ENCODE measurements at regions not wholly inside any gene's neighbourhood (a gene's known extent, or its start where the extent isn't known, plus 50 kb on each side); places are given as distances from the start of the nearest gene placed in this dataset.

DNA sequence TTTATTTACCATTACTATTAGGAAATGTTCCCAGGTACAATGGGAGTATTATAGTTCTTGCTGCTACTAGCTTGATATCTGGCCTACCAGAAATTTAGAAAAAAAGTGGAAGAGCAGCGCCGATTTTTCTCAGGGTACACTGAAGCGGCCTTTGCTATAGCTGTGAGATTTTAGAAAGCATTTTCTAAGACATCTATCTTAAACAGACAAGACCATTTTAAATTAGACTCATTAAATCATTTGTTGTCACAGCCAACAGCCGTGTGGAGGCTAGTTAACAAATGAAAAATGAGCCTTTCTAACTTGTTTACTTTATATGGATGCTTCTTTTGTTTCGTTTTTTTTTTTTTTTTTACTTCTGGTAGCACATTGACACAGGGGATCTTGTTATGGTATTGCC, 183.2 kb upstream of the ZRANB2 start:
- no peak for DNase-seq

DNA sequence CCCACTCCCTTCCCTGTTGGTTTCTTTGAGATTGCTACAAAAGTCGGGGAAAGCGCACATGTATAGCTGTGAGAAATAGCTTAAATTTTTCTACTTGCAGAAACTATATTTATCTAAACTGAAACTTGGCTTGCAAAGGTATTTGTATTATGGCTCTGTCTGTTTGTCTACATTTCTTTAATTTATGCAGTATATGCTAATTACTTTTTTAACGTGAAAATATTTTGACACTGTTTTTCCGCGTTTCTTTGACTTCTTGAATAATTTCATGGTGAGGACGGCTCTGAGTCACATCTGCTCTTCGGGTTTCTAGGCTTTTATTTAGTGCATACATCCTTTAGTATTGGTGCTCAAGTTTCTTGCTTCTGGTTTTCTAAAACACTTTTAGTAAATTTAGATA, 182.1 kb upstream of the ZRANB2 start:
- DNase-seq = no peak

DNA sequence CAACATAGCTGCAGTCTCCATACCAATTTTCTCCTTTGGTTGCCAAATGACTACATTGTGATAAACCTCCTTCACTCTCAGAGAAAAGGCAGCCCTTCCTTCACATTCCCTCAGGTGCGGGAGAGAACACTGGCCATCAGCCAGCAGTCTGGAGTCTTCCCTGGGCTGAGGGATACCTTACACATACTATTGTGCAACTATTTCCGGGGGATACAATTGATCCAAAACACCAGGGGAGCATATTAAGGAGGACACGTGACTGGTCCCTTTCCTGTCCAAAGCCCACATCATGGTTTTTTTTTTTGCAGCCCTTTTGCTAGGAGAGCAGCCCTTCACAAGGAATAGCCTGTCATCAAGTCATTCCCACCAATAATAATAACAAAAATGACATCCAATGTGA, 172.1 kb upstream of the ZRANB2 start:
- DNase-seq = no peak

DNA sequence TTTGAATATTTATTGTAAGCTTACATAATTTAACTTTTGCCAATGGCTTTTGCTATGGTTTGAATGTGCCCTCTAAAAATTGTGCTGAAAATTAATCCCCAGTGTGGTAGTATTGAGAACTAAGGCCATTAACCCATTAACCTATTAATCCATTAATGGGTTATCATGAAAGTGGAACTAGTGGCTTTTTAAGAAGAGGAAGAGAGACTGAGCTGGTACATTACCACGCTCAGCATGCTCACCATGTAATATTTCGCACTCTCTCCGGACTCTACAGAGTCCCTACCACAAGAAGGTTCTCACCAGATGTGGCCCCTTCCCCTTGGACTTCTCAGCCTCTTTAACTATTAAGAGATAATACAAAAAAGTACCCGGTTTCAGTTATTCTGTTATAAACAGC, 164.4 kb upstream of the ZRANB2 start:
- DNase-seq = no peak

DNA sequence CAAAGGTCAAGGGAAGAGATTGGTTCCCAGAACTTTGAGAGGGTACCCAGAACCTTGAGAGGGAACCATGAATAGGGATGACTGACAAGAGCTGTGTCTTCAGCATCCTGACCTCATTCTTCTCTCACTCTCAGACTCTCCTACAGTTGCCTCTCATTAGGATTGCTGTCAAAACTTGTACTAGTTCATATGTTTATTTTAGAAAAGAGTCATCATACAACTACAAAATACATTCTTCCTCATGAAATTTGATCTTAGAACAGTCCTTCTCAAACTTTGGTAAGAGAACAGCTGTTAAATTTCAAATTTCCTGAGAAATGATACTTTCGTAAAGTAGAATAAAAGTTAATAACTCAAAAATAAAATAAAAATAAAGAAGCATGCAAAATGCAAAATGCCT, 161.4 kb upstream of the ZRANB2 start:
- no peak for DNase-seq

DNA sequence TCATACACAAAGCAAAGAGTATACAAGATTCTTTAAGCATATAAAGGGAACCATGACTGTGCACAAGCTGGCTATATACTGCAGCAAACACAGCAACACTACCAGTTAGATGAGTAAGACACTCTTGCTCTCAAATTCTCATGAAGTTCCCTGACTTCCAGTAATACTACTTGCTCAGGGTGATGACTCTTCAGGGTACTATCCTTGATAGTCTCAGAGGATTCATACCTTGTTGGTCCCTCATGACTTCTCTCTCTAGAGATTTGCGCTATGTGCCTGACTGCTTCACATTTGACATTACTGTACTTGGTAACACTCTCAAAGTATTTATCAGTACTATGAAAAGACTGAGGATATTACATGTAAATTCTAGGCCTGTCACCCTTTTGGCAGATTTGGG, 159.8 kb upstream of the ZRANB2 start:
- DNase-seq = peak; percentile 7

DNA sequence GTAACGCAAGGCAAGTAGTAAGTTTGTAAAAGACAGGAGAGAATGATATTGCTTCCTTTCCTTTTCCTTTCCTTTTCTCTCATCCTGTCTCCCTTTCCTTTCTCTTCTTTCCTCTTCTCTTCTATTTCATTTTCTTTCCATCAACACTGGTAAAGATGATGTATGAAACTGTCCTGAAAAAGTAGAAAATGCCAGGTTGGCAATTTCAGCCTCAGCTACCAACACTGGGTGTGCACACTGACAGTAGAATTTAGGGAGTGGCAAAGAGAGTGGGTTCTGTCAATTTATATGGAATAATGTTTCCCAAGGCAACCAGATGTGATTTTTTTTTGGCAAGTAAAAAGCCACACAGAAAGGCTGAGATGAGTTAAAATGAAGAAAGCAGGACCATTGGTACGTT, 155.7 kb upstream of the ZRANB2 start:
- DNase-seq = no peak

DNA sequence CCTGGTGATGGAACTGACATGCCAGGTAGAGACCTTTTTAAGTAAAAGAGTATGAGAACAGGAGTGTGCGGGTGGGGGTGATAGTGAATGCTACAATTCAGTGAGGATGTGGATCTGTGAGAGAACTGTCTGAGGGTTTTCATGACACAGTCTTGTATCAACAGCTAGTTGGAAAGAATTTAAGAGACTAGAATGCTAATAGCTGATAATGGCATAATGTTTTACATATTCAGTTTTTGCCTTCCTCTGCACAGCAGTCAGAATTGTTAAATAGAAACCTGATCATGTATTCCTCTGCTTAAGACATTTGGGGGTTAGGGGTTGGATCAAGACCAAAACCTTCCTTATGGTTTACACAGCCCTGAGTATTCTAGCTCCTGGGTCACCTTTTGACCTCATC, 152.8 kb upstream of the ZRANB2 start:
- no peak for DNase-seq

DNA sequence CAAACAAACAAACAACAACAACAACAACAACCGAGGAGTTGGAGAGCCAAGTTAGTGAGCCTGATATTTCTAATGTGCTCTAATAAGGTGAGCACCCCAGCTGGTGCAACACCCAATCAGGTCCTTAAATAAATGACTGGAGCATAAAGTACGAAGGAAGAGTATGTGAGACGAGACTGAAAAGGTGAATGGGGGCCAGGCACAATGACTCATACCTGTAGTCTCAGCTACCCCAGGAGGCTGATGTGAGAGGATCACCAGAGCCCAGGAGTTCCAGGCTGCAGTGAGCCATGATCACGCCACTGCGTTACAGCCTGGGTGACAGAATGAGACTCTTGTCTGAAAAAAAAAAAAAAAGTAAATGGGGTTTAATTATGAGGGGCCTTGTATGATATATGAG, 152.0 kb upstream of the ZRANB2 start:
- DNase-seq = no peak

DNA sequence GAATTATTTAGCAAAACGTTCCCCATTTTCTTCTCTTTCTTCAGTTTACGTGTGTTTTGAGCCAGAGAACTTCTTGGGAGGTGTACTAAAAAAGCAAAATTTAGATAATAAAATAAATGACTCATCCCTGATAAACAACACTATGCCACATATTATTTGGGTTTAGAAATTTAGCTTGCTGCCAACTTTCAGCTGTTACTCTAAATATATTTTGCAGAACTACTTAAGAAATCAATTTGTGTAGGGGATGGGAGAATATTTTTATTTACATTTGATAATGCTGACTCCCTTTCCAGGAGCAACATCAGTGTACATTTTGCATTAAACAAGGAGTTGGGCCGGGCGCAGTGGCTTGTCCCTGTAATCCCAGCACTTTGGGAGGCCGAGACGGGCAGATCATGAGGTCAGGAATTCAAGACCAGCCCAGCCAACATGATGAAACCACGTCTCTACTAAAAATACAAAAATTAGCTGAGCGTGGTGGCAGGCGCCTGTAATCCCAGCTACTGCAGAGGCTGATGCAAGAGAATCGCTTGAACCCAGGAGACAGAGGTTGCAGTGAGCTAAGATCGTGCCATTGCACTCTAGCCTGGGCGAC, 151.4 kb upstream of the ZRANB2 start:
- DNase-seq = no peak

DNA sequence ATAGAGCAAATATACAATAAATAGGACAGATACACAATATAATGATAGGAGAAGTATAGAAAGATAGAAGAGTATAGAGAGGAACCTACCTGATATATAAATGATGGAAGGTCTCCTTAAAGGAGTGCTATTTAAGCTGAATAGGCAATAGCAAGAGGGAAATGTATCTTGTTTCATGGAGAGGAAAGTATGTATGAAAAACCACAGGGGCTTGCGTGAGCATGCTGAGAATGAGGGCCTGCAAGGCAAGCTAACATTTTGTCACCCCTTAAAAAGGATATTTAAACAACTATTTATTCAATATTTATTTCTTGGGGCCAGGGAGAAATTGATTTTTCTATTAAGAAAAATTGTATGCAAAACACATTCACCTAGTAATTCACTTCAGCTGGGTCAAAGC, 150.9 kb upstream of the ZRANB2 start:
- DNase-seq = peak; percentile 16

DNA sequence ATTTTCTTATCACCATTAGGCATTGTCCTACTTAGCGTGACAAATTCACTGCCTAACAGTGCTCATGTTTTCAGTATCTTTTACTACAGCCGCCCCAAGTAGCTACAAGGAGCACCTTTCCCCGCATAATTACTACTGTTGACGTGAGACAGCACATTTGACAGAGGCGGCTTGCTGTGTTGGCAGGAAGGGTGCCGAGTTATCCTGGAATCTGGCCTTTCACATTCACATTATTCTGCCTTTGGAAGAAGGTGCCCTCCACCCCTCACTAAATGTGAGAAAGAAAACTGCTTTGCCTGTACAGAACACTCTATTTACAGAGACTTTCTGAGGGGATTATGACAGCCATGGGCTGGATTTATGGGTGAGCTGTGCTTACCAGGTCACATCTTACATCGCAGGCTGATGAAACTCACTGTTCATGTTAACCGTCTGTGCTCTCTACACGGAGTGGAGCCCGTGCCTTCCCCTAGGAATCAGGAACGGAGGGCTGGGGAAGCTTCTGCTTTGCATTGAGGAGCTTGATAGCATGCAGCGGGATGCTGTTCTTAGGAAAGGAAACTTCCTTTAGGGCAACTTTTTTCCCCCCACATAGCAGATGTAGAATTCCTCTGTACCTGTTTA, 148.0 kb upstream of the ZRANB2 start:
- peak; percentile 17 for DNase-seq

DNA sequence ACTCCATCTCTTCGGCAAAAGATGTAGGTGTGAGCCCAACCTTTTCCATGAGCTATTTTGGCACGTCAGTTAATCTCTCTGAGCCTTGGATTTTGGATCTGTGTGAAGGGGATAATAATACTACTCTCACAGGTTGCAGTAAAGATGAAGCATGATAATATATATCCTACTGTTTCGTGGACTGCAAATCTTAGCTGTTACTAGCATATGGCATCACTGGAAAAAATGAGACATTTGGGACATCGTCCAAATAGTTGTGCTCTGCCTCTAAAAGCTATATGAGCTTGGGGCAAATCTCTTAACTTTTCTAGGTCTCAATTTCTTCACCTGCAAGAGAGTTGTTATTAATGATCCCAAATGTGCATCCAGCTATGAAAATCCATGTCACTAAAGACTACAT, 147.4 kb upstream of the ZRANB2 start:
- DNase-seq = peak; percentile 22

DNA sequence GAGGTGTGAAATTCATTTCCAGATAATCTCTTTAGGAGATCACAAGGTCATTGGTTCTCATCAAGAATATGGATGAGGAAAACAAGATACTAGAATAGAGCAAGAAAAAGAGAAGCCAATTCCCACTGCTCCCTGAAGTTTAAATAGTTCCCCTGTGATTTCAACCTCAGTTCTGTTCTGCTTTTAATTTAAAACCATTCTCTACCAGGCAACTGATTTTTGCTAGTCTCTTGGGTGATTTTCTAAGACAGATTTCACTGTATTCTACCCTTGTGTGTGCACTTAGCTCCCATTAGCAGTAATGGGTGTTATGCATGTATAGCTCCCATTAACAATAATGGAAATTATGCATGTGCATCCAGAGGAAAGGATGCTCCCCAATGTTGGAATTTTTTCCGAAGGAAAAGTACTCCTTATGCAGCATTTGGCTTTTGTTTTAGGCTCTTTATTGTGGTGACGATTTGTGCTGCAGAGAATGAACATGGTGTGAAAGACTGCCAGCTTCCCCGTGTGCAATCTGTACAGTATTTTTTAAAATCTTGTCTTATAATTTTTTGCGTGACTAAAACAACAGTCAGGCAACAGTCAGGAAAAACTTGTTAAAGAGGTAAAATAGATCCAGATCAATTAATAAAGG, 144.0 kb upstream of the ZRANB2 start:
- no peak for DNase-seq

DNA sequence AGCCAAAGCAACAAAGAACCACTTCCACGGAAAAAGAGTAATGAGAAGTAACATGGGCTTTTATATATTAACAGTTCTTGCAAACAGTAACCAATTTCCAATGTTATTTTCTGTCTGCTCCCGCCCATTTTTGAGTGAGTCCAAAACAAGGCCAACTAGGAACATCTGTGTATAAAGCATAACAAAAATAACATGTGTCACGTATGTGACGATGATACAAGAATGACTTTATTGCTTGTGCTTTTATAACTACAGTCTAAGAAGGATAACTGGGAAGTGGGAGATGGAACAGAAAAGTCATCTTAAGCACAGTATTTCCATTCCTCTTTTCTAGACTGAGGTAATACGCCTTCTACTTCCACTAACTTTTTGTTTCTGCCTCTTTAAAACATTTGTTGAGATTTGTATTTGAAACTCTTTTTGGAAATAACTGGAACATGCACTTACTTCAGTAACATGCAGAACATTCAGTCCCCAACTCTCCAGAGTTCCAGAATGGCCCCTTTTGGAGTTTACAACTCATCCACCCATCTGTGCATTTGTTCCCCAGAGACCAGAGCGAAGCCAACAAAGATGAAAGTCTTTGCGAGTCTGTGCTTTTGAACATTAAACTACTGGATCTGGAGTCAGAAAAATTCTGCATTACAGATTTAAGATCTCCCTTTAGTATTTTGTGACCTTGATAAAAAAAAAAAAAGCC, 143.0 kb upstream of the ZRANB2 start:
- no peak for DNase-seq

DNA sequence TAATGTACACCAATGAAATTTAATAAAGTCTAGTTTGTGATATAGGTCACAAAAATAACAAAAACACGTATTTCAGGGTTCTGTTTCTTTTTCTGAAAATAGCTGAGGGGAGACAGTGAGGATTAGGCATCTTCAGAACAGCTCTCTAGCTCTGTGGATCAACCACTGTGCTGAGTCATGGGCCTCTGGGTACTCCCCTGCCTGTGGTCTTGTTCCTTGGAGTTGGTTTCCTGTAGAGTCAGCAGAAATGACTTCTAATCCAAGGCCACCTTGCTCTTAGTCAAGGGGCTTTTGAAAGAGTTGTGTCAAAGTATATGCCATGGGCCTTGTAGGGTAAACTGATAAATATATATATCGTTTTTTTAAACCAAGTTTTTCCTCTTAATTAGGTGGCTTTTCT, 141.8 kb upstream of the ZRANB2 start:
- peak; percentile 8 for DNase-seq

DNA sequence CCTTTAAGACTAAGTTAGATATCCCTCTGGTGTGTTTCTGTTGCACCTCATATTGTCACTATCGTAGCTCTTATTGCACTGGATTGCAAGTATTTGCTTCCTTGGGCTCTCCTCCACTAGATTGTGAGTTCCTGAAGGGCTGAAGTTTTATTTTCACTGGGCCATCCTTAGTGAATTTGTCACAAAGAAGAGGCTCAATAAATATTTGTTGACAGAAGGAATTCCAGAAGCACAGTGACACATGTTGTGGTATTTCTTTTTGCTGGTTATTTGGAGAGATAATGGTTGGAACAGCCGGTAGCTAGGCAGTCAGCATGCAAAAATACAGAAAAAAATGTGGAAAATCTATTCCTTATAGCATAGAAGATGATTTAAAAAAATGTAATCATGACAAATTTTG, 129.9 kb upstream of the ZRANB2 start:
- DNase-seq = no peak

DNA sequence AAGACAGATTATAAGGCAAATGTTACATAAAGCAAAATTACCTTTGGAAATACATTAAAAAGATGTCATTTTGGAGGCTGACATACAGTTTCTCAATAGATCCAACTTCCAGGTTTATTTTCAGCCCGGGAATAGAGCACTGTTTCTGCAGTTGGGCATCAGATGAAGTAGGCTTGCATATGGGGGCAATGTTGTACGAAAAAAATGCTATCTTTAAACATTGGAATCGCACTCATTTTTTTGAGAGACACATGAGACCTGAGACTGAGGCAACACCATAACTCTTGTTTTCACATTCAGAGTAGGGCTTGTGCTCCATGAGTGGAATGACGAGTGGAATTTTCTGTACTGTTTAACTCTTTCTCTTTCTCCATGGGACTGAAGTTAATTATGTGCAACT, 122.4 kb upstream of the ZRANB2 start:
- DNase-seq = no peak

DNA sequence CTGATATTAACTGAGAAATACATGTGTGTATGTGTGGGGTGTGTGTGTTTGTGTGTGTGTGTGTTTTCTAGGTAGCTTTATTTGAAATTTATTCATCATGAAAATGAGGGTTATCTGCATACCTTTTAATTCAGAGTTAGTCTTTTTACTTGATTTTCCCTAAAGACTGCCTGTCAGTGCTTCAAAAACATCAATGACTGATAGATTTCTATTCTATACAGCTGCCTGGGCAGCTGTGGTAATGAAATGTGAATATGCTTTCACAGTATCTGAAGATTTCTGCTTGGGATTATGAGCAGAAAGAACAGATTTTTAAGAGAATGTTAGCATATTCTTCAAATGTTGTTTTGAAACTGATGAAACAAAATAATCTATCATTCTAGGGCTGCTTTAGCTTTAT, 119.7 kb upstream of the ZRANB2 start:
- no peak for DNase-seq

DNA sequence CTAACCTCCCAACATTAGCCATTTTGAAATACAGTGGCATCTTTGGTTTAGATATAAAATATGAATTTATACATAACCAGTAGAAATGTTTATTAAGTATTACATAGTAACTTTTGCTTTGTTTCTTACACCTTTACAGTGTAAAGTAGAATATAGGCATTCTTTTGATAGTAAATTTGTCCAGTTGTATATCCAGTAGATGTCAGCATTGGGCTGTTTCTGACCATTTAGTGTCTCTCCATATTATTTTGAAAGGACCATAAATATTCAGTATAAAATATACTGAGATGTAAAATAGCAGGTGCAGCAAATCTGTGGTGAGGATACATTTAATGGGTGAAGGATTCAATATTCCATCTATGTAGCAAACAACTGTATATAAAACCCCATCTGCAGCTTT, 115.8 kb upstream of the ZRANB2 start:
- DNase-seq = peak; percentile 23

DNA sequence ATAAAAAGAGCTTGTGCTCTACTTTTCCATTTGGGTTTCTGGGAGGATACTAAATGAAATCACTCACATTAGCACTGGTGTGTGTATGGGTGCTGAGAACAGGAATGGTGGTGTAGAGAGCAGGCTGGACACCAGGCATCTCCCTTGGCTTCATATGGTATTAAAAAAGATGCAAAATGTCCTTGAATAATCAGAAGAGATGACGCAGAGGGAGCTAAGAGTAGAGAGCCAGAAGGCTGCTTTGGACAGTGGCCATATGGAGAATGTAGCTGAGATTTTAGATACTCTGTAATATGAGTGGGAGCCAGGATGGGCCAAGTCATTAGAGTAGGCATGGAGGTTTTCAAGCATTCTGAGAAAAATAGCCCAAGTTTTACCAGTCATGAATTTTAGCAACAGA, 112.3 kb upstream of the ZRANB2 start:
- DNase-seq = no peak

DNA sequence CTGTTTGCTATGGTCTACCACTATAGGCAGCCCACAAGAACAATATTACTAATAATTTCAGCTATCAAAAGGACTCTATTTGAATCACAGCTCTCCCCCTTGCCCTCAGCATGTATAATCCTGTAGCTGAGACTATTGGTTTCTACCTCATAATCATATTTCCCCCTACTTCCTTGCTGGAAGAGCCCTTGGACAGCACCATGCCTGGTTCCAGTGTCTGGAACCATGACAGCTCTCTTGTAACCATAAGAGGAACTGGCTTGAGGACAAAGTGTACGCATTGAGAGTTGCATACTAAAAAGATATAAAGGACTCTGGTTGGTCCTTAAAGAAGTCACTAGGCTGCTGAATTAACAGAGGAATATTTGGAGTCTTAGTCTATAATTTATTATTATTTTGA, 110.7 kb upstream of the ZRANB2 start:
- DNase-seq = no peak

DNA sequence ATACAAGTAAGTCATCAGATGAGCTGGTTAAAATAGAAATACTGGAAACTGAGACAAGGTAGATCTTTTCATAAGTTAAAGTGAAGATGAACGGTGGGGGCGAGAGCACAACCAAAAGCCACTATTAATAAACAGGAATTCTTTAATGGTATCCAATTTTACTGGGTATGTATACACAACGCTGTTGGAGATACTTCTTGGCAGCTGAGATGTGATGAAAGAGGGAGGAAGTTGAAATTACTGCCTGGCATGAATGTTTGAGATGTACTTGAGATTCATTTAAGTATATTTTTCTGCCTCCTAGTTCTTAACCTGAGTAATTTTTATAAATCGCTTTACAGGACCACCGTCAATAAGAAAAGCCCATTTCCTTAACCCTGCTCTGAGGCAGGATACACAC, 110.0 kb upstream of the ZRANB2 start:
- no peak for DNase-seq

DNA sequence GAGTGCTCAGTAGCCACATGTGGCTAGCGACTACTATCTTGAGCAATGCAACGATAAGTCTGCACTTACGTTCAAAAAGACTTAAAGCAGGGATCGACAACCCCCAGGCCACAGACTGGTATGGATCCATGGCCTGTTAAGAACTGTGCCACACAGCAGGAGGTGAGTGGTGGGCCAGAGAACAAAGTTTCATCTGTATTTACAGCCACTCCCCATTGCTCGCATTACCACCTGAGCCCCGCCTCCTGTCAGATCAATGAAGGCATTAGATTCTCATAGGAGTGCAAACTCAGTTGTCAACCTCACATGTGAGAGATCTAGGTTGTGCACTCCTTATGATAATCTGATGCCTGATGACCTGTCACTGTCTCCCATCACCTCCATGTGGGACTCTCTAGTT, 103.6 kb upstream of the ZRANB2 start:
- no peak for DNase-seq

All from fibroblast of skin of abdomen (primary cell).